Colonic mucosa (tissue), 4 donors: ENCODE measurements at regions not wholly inside any gene's neighbourhood (a gene's known extent, or its start where the extent isn't known, plus 50 kb on each side); places are given as distances from the start of the nearest gene placed in this dataset.

Experiments used
- DNase-seq: peaks from one replicate; pipeline ENCODE4 v3.0.0-alpha.2; 2020
- H3K27ac ChIP-seq: fragments of 200-600 bp; one replicate; pipeline ENCODE4 v1.8.0; 2021
- H3K27me3 ChIP-seq: fragments of 200-600 bp; one replicate; pipeline ENCODE4 v1.8.0; 2021
- H3K36me3 ChIP-seq: fragments of 200-600 bp; one replicate; pipeline ENCODE4 v1.8.0; 2021
- H3K4me1 ChIP-seq: fragments of 200-600 bp; one replicate; pipeline ENCODE4 v1.8.0; 2021; ENCODE audit warnings: mild to moderate bottlenecking
- H3K4me3 ChIP-seq: fragments of 200-600 bp; one replicate; pipeline ENCODE4 v1.8.0; 2021
- H3K9ac ChIP-seq, 2 donors: one replicate each; pipeline ENCODE4 v1.7.0; 2013; ENCODE audit warnings: control low read depth in 2 of 2, low read depth in 2 of 2, low read length in 2 of 2
- H3K9me3 ChIP-seq: fragments of 200-600 bp; one replicate; pipeline ENCODE4 v1.8.0; 2021
- intact Hi-C: fragments of 100-400 bp; cut with DNase I; formaldehyde crosslinking; loops from one replicate; pipeline ENCODE4 v1.14.1; 2022
- TF ChIP-seq, protein P1 (sequence below): fragments of 200-600 bp; IDR thresholded peaks from one replicate; pipeline ENCODE4 v1.8.0; 2022; ENCODE audit warnings: antibody characterized with exemption, mild to moderate bottlenecking
- donor health status: healthy.
- donor health status: DM: no; HTN: no; CAD: no.
- donor health status: DM: no; HTN: no; CAD: no.

DNA sequence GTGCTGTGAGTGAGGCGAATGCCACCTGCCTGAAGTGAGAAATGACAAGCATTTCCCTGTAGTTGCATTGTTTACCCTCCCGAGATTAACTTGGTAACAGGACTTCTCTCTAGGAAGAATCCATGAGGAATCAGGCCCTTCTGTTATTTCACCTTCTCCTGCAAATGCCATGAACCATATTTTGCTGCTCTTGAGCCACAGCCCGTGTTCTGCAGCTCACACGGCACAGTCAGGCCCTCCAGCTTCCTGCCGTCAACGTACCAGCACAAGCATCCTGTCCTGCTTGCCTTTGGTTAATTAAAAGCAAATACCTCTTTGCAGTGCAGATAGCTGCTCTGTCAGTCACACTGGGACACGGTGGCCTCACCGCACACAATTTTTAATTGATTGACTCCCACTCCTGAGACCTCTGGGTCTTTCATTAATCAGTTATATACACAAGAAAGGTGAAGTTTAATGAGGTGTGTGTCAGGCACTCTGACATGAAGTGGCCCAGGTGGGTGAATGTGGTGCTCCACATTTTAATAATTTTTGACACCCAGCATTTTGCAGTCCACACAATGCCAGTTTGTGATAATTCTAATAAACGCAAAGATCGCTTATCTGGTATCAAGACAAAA, 95.3 kb upstream of the ASB18 start:
- no peak overlapping the region for H3K9ac ChIP-seq
- H3K36me3 ChIP-seq = no peaks in the 10 kb centered on the region
- H3K4me1 ChIP-seq = no peaks in the 10 kb centered on the region
- DNase-seq = no peak
- H3K4me3 ChIP-seq = no peak overlapping the region
- TF ChIP-seq, protein P1, sequence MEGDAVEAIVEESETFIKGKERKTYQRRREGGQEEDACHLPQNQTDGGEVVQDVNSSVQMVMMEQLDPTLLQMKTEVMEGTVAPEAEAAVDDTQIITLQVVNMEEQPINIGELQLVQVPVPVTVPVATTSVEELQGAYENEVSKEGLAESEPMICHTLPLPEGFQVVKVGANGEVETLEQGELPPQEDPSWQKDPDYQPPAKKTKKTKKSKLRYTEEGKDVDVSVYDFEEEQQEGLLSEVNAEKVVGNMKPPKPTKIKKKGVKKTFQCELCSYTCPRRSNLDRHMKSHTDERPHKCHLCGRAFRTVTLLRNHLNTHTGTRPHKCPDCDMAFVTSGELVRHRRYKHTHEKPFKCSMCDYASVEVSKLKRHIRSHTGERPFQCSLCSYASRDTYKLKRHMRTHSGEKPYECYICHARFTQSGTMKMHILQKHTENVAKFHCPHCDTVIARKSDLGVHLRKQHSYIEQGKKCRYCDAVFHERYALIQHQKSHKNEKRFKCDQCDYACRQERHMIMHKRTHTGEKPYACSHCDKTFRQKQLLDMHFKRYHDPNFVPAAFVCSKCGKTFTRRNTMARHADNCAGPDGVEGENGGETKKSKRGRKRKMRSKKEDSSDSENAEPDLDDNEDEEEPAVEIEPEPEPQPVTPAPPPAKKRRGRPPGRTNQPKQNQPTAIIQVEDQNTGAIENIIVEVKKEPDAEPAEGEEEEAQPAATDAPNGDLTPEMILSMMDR = no peak
- H3K27ac ChIP-seq = no peak overlapping the region
- H3K9me3 ChIP-seq = no peaks in the 10 kb centered on the region
- intact Hi-C loops = no loop called here
- no peaks in the 10 kb centered on the region for H3K27me3 ChIP-seq

- Histone ChIP-seq H3K27ac (no peak overlapping the region), H3K9me3 (no peaks in the 10 kb centered on the region), H3K9ac (no peak overlapping the region), H3K36me3 (no peaks in the 10 kb centered on the region), H3K4me1 (no peaks in the 10 kb centered on the region), H3K27me3 (no peaks in the 10 kb centered on the region), H3K4me3 (no peak overlapping the region)
- TF ChIP-seq, protein P1 = no peak
- DNase-seq = no peak
- intact Hi-C loops = no loop called here
Observed at GRCh38 chr2:236360496-236360895, 96.3 kb upstream of the ASB18 start.

GRCh38 chr2:236363711-236364277, 99.6 kb upstream of the ASB18 start:
- no peaks in the 10 kb centered on the region for H3K27me3 ChIP-seq

DNA sequence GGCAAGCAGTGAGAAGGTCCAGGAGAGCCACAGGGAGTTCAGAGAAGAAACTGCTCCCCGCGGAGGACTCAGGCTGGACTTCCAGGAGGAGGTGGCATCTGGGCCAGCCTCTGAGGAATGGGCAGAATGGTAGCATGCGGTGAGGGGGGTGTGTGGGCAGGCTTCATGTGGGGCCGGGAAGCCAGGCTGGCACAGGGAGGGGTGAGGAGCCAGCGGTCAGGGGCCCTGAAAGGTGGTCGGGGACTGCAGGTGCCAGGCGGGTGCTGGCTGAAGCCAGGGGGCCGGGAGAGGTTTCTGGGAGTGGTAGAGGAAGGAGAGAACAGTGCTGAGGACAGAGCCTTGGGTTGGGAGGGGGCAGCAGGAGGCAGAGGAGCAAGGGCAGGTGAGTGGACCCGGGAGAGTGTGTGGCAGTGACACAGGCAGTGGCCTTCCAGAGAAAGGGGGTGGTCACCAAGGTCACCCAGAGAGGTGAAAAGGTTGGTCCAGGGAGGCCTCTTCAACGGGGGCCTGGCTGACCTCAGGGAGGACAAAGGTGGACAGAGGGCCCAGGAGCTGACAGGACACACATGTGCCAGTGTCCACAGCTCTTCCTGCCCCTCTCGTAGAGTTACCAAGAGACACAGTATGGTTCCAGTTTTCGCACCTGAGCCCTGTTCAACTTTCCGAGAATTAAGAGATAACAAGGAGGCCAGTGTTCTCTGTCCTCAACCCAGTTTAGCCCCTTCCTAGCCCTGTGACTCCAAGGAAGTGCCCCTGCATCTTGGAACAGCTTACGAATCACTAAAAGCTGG, 101.2 kb upstream of the ASB18 start:
- H3K9ac ChIP-seq = no peak overlapping the region
- no peaks in the 10 kb centered on the region for H3K9me3 ChIP-seq
- intact Hi-C loops = no loop called here
- no peaks in the 10 kb centered on the region for H3K4me1 ChIP-seq
- no peak overlapping the region for H3K4me3 ChIP-seq
- H3K36me3 ChIP-seq = no peaks in the 10 kb centered on the region
- no peaks in the 10 kb centered on the region for H3K27me3 ChIP-seq
- no peak for DNase-seq
- no peak overlapping the region for H3K27ac ChIP-seq
- TF ChIP-seq, protein P1 = no peak

More at GRCh38 chr2:236363711-236364277, 99.6 kb upstream of the ASB18 start:
- TF ChIP-seq, protein P1 = no peak
- Histone ChIP-seq H3K9ac (no peak overlapping the region), H3K4me1 (no peaks in the 10 kb centered on the region), H3K9me3 (no peaks in the 10 kb centered on the region), H3K36me3 (no peaks in the 10 kb centered on the region), H3K27ac (no peak overlapping the region), H3K4me3 (no peak overlapping the region)
- intact Hi-C loops = no loop called here
- no peak for DNase-seq

DNA sequence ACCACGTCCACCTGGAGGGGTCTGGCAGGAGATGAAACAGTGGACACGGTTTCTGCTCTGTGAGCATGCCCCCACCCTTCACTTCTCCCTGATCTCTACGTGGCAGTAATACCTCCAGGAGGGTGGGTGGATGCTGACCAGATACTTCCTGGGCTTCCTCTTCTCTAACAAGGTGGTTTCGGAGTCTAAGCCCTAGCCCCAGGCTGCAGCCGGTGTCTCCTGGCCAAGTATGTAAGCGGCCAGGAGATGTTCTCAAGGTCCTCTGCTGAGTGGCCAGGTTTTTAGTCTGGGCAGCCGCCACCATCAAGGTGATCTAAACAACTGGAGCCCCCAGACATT, 101.8 kb upstream of the ASB18 start:
- Histone ChIP-seq H3K27me3 (no peaks in the 10 kb centered on the region), H3K36me3 (no peaks in the 10 kb centered on the region), H3K9me3 (no peaks in the 10 kb centered on the region), H3K4me3 (no peak overlapping the region), H3K9ac (no peak overlapping the region), H3K27ac (no peak overlapping the region), H3K4me1 (no peaks in the 10 kb centered on the region)
- TF ChIP-seq, protein P1 = no peak
- intact Hi-C loops = no loop called here
- DNase-seq = no peak
